GM12878 (cell line): ENCODE measurements at regions not wholly inside any gene's neighbourhood (a gene's known extent, or its start where the extent isn't known, plus 50 kb on each side); places are given as distances from the start of the nearest gene placed in this dataset.

ENCODE experiments used
- ATAC-seq: fragments of 200-7000 bp; cut with Tn5 transposase; 3 replicates; pipeline ENCODE4 v1.9.1; 2020; ENCODE audit warnings: mild to moderate bottlenecking, moderate library complexity
- BruUV-seq: library from RNA; stranded (reverse); fragments of 400-500 nt; replicated peaks from 2 replicates; lab custom pipeline; 2021; lab: Mats Ljungman, UMichigan
- CTCF ChIA-PET: fragments of 300-600 bp; sonication (Branson Sonifier 250); formaldehyde crosslinking; extraction: SDS; loops from one replicate; lab custom pipeline; 2021; ENCODE audit warnings: inconsistent platforms; lab: Yijun Ruan, JAX
- POLR2A ChIA-PET: fragments of 350-600 bp; formaldehyde crosslinking; extraction: SDS; loops from one replicate; lab custom pipeline; 2021; ENCODE audit warnings: inconsistent platforms; lab: Charles Lee
- RAD21 ChIA-PET: fragments of 300-600 bp; sonication (Branson Sonifier 250); formaldehyde crosslinking; loops from one replicate; lab custom pipeline; 2023; ENCODE audit warnings: antibody characterized with exemption; ENCODE audit not compliant: unreplicated experiment; lab: Charles Lee
- SMC1A ChIA-PET: fragments of 300-600 bp; sonication (Branson Sonifier 250); formaldehyde crosslinking; loops from one replicate; lab custom pipeline; 2023; ENCODE audit not compliant: unreplicated experiment, uncharacterized antibody; lab: Charles Lee
- DNase-seq: peaks from one replicate; pipeline ENCODE4 v3.0.0-alpha.2; 2011; ENCODE audit warnings: low read depth, low spot score
- FAIRE-seq: peaks from 3 replicates; lab custom pipeline; 2011; peaks lifted over from hg19 to GRCh38; lab: Jason Lieb, UNC
- H2AFZ ChIP-seq: 2 replicates; pipeline ENCODE4 v1.6.0; 2011; ENCODE audit warnings: low read depth, low read length, control low read depth; ENCODE audit not compliant: control insufficient read depth
- H3K27ac ChIP-seq: 2 replicates; pipeline ENCODE4 v1.5.1; 2011; ENCODE audit warnings: control low read depth; ENCODE audit not compliant: control insufficient read depth, insufficient read depth
- H3K27me3 ChIP-seq, 2 experiments: replicated peaks in 1 of 2; 2 replicates each; pipeline versions ENCODE4 v1.6.0 to v1.6.1; 2011; ENCODE audit warnings: low read length in 1 of 2; ENCODE audit not compliant: control insufficient read depth in 2 of 2, insufficient read depth in 2 of 2
- H3K36me3 ChIP-seq, 2 experiments: 2 replicates each; pipeline ENCODE4 v1.5.1; 2011; ENCODE audit warnings: low read length in 1 of 2; ENCODE audit not compliant: control insufficient read depth in 2 of 2, insufficient read depth in 2 of 2
- H3K4me1 ChIP-seq: 2 replicates; pipeline ENCODE4 v1.6.1; 2011; ENCODE audit warnings: mild to moderate bottlenecking, low read length, moderate library complexity, mixed read lengths; ENCODE audit not compliant: control insufficient read depth, insufficient read depth
- H3K4me2 ChIP-seq: 2 replicates; pipeline ENCODE4 v1.6.0; 2011; ENCODE audit warnings: control low read depth; ENCODE audit not compliant: control insufficient read depth, insufficient read depth
- H3K4me3 ChIP-seq: fragments of 200-600 bp; sonication (generic); 2 replicates; pipeline ENCODE4 v1.5.1; 2016
- H3K79me2 ChIP-seq: 2 replicates; pipeline ENCODE4 v1.6.0; 2011; ENCODE audit warnings: low read length; ENCODE audit not compliant: control insufficient read depth, insufficient read depth
- H3K9ac ChIP-seq: 2 replicates; pipeline ENCODE4 v1.8.0; 2011; ENCODE audit warnings: low read length, control low read depth, mixed read lengths; ENCODE audit not compliant: control insufficient read depth, insufficient read depth
- H3K9me3 ChIP-seq: replicated peaks from 3 replicates; pipeline ENCODE4 v1.5.1; 2011; ENCODE audit warnings: mild to moderate bottlenecking, low read length; ENCODE audit not compliant: control insufficient read depth, insufficient read depth
- H4K20me1 ChIP-seq: 2 replicates; pipeline ENCODE4 v1.6.0; 2011; ENCODE audit not compliant: control insufficient read depth, insufficient read depth
- CBX5 ChIP-seq: sonication (generic); IDR thresholded peaks from 2 replicates; pipeline ENCODE4 v1.6.1; 2016; ENCODE audit warnings: low read depth, moderate library complexity, mild to moderate bottlenecking, inconsistent platforms
- DPF2 ChIP-seq: fragments of 450-650 bp; IDR thresholded peaks from 2 replicates; pipeline ENCODE4 v1.6.1; 2017; ENCODE audit warnings: mild to moderate bottlenecking
- E2F4 ChIP-seq: IDR thresholded peaks from 2 replicates; pipeline ENCODE4 v1.6.1; 2012; ENCODE audit warnings: low read depth, low read length, improper control_type of control experiment
- HDGF ChIP-seq: fragments of 450-650 bp; IDR thresholded peaks from 2 replicates; pipeline ENCODE4 v1.6.1; 2016; ENCODE audit warnings: antibody characterized with exemption
- PBX3 ChIP-seq: IDR thresholded peaks from 2 replicates; pipeline ENCODE4 v1.6.1; 2011; ENCODE audit warnings: mild to moderate bottlenecking, low read depth, low read length, moderate library complexity; ENCODE audit not compliant: insufficient replicate concordance
- PRDM15 ChIP-seq: fragments of 450-650 bp; formaldehyde crosslinking; IDR thresholded peaks from 2 replicates; pipeline ENCODE4 v1.4.0; 2020; ENCODE audit warnings: mild to moderate bottlenecking, moderate library complexity
- RBBP5 ChIP-seq: fragments of 200-600 bp; sonication (generic); conservative IDR thresholded peaks from 2 replicates; pipeline ENCODE4 v1.6.1; 2016
- SMC3 ChIP-seq: IDR thresholded peaks from 2 replicates; pipeline ENCODE4 v1.6.1; 2011; ENCODE audit warnings: low read length, improper control_type of control experiment, borderline replicate concordance
- SREBF1 ChIP-seq: IDR thresholded peaks from 2 replicates; pipeline ENCODE4 v1.6.1; 2012; ENCODE audit warnings: mild to moderate bottlenecking, low read length
- STAT3 ChIP-seq: IDR thresholded peaks from 2 replicates; pipeline ENCODE4 v1.6.1; 2011; ENCODE audit warnings: low read depth, low read length, improper control_type of control experiment
- ZBED1 ChIP-seq: IDR thresholded peaks from 2 replicates; pipeline ENCODE4 v1.6.1; 2016; ENCODE audit warnings: borderline replicate concordance
- ZNF274 ChIP-seq: IDR thresholded peaks from one replicate; pipeline ENCODE4 v1.8.0; 2011; ENCODE audit not compliant: insufficient read length, insufficient read depth
- ZNF592 ChIP-seq: fragments of 450-650 bp; IDR thresholded peaks from 2 replicates; pipeline ENCODE4 v1.6.1; 2017; ENCODE audit warnings: mild to moderate bottlenecking, moderate library complexity
- WGBS: methylation state at CpG from one replicate; pipeline ENCODE4 v1.1.6; 2016; ENCODE audit warnings: low lambda C conversion rate; ENCODE audit not compliant: insufficient replicate concordance, insufficient coverage; ENCODE audit errors: missing lambda C conversion rate; 5-methylcytosine and 5-hydroxymethylcytosine counted together
- in situ Hi-C: fragments of 300-500 bp; cut with MboI; formaldehyde crosslinking; loops from 9 replicates; pipeline ENCODE4 v1.14.3; 2018; ENCODE audit warnings: mixed read lengths
- intact Hi-C: fragments of 100-400 bp; cut with micrococcal nuclease; formaldehyde crosslinking; loops from one replicate; pipeline ENCODE4 v1.14.2; 2022; ENCODE audit not compliant: unreplicated experiment
- TF ChIP-seq, protein P1 (sequence below): IDR thresholded peaks from 2 replicates; pipeline ENCODE4 v1.6.1; 2011; ENCODE audit warnings: low read depth, low read length, improper control_type of control experiment, borderline replicate concordance

- Histone ChIP-seq H3K36me3 (no peaks in the 10 kb centered on the region), H2AFZ (no peak overlapping the region), H3K9me3 (no peaks in the 10 kb centered on the region), H3K27ac (no peak overlapping the region), H3K4me3 (no peak overlapping the region), H3K4me1 (no peaks in the 10 kb centered on the region), H3K79me2 (no peaks in the 10 kb centered on the region), H3K9ac (no peak overlapping the region), H3K27me3 (no peaks in the 10 kb centered on the region), H4K20me1 (no peaks in the 10 kb centered on the region), H3K4me2 (no peak overlapping the region)
- SMC1A ChIA-PET = interaction anchor here (1.1 kb wide), 1 partner anchor 15 kb away, joined by 3 read pairs; no protein-coding TSS in a partner anchor
- no peak for DNase-seq
- no peak for ATAC-seq
- in situ Hi-C loops (no loop called here), intact Hi-C loops (no loop called here)
- CTCF ChIA-PET = no interaction called here
- 25% methylated on average over 2 of the region's 2 CpGs for WGBS
- RAD21 ChIA-PET = no interaction called here
- no peak for FAIRE-seq
- POLR2A ChIA-PET = no interaction called here
- no TSS peak for BruUV-seq
- TF ChIP-seq PBX3 = no peak
- TF ChIP-seq, protein P1, sequence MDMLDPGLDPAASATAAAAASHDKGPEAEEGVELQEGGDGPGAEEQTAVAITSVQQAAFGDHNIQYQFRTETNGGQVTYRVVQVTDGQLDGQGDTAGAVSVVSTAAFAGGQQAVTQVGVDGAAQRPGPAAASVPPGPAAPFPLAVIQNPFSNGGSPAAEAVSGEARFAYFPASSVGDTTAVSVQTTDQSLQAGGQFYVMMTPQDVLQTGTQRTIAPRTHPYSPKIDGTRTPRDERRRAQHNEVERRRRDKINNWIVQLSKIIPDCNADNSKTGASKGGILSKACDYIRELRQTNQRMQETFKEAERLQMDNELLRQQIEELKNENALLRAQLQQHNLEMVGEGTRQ = no peak
- no peak for TF ChIP-seq STAT3
- TF ChIP-seq SMC3 = no peak
- TF ChIP-seq HDGF = no peak
- no peak for TF ChIP-seq RBBP5
- TF ChIP-seq SREBF1 = no peak
- no peak for TF ChIP-seq ZBED1
- no peak for TF ChIP-seq ZNF274
- TF ChIP-seq PRDM15 (CRISPR knock-in tag) = no peak
- no peak for TF ChIP-seq CBX5
- TF ChIP-seq ZNF592 = no peak
- no peak for TF ChIP-seq E2F4
- no peak for TF ChIP-seq DPF2
Measured at GRCh38 chr4:176622251-176622948, 170.3 kb downstream of the VEGFC start.
